CD14-positive monocyte (primary cell): ENCODE measurements at regions not wholly inside any gene's neighbourhood (a gene's known extent, or its start where the extent isn't known, plus 50 kb on each side); places are given as distances from the start of the nearest gene placed in this dataset.

Source experiments
- DNase-seq, 3 donors: peaks; one replicate each; pipeline ENCODE4 v3.0.0-alpha.2; 2011 to 2022
- H2AFZ ChIP-seq: 2 replicates; pipeline ENCODE4 v1.6.0; 2012; ENCODE audit warnings: mild to moderate bottlenecking, low read depth, low read length, inconsistent platforms; ENCODE audit not compliant: insufficient read depth, poor library complexity, severe bottlenecking
- H3K27ac ChIP-seq, 2 donors: 1 replicate in 1 of 2; 2 replicates in 1 of 2; pipeline ENCODE4 v1.5.1; 2012 to 2013; ENCODE audit warnings: low read length in 2 of 2, control low read depth in 1 of 2, inconsistent platforms in 1 of 2, low read depth in 1 of 2, mild to moderate bottlenecking in 1 of 2
- H3K27me3 ChIP-seq, 2 donors: one replicate each; pipeline versions ENCODE4 v1.6.0 to v1.6.1; 2011 to 2013; ENCODE audit warnings: low read length in 2 of 2; ENCODE audit not compliant: control insufficient read depth in 2 of 2, insufficient read depth in 2 of 2
- H3K36me3 ChIP-seq, 2 donors: replicated peaks in 1 of 2; 1 replicate in 1 of 2; 2 replicates in 1 of 2; pipeline versions ENCODE4 v1.5.1 to v1.6.1; 2012 to 2013; ENCODE audit warnings: low read length in 2 of 2, control low read depth in 1 of 2, inconsistent platforms in 1 of 2, mild to moderate bottlenecking in 1 of 2; ENCODE audit not compliant: insufficient read depth in 2 of 2, control insufficient read depth in 1 of 2
- H3K4me1 ChIP-seq, 2 donors: 1 replicate in 1 of 2; 2 replicates in 1 of 2; pipeline versions ENCODE4 v1.5.1 to v1.6.1; 2012 to 2013; ENCODE audit warnings: low read length in 2 of 2, control low read depth in 1 of 2, inconsistent platforms in 1 of 2, mild to moderate bottlenecking in 1 of 2, moderate library complexity in 1 of 2; ENCODE audit not compliant: insufficient read depth in 2 of 2, control insufficient read depth in 1 of 2
- H3K4me2 ChIP-seq: replicated peaks from 2 replicates; pipeline ENCODE3; 2012; ENCODE audit warnings: low read length, moderate library complexity, mild to moderate bottlenecking; ENCODE audit not compliant: poor library complexity, severe bottlenecking; ENCODE audit errors: extremely low read depth
- H3K4me3 ChIP-seq, 3 experiments: fragments of 200-600 bp in 1 of 3; sonication (generic) in 1 of 3; replicated peaks in 1 of 3; 1 replicate in 2 of 3; 2 replicates in 1 of 3; pipeline ENCODE4 v1.5.1; 2011 to 2013; ENCODE audit warnings: low read length in 3 of 3, mild to moderate bottlenecking in 3 of 3, control low read depth in 2 of 3, low read depth in 2 of 3, inconsistent platforms in 1 of 3, moderate library complexity in 1 of 3
- H3K79me2 ChIP-seq: 2 replicates; pipeline ENCODE4 v1.6.0; 2012; ENCODE audit warnings: mild to moderate bottlenecking, control low read depth, inconsistent platforms, low read length, moderate library complexity; ENCODE audit not compliant: insufficient read depth
- H3K9ac ChIP-seq: 2 replicates; pipeline ENCODE4 v1.6.0; 2017; ENCODE audit warnings: low read length, mild to moderate bottlenecking; ENCODE audit not compliant: insufficient read depth, poor library complexity, severe bottlenecking
- H3K9me3 ChIP-seq, 2 donors: replicated peaks in 1 of 2; 1 replicate in 1 of 2; 2 replicates in 1 of 2; pipeline versions ENCODE4 v1.5.1 to v1.6.1; 2012 to 2013; ENCODE audit warnings: low read length in 2 of 2, control low read depth in 1 of 2; ENCODE audit not compliant: control insufficient read depth in 1 of 2, insufficient read depth in 1 of 2
- H4K20me1 ChIP-seq: 2 replicates; pipeline ENCODE4 v1.6.0; 2012; ENCODE audit warnings: mild to moderate bottlenecking, low read length, control low read depth, moderate library complexity; ENCODE audit not compliant: insufficient read depth
- H3K27ac Mint-ChIP-seq, 7 donors: one replicate each; pipeline ENCODE4 v1.8.0; 2020; ENCODE audit warnings: mild to moderate bottlenecking in 7 of 7, mixed read lengths in 7 of 7, moderate library complexity in 6 of 7, inconsistent platforms in 2 of 7
- H3K27me3 Mint-ChIP-seq, 3 donors: one replicate each; pipeline ENCODE4 v1.8.0; 2021 to 2022; ENCODE audit warnings: low read depth in 3 of 3, mild to moderate bottlenecking in 3 of 3, mixed read lengths in 3 of 3, moderate library complexity in 3 of 3, inconsistent platforms in 1 of 3
- H3K36me3 Mint-ChIP-seq, 2 donors: one replicate each; pipeline ENCODE4 v1.8.0; 2020; ENCODE audit warnings: mixed read lengths in 2 of 2, inconsistent platforms in 1 of 2, mild to moderate bottlenecking in 1 of 2
- H3K4me1 Mint-ChIP-seq: one replicate; pipeline ENCODE4 v1.8.0; 2020; ENCODE audit warnings: mild to moderate bottlenecking, mixed read lengths
- H3K4me3 Mint-ChIP-seq, 2 donors: one replicate each; pipeline ENCODE4 v1.8.0; 2020; ENCODE audit warnings: mild to moderate bottlenecking in 2 of 2, mixed read lengths in 2 of 2, moderate library complexity in 1 of 2
- H3K9me3 Mint-ChIP-seq, 7 donors: one replicate each; pipeline ENCODE4 v1.8.0; 2020 to 2022; ENCODE audit warnings: mixed read lengths in 7 of 7, mild to moderate bottlenecking in 6 of 7, moderate library complexity in 6 of 7, inconsistent platforms in 2 of 7
- WGBS: methylation state at CpG from one replicate; pipeline ENCODE4 v1.1.5; 2013; ENCODE audit warnings: missing lambda C conversion rate; ENCODE audit not compliant: insufficient coverage; 5-methylcytosine and 5-hydroxymethylcytosine counted together
- intact Hi-C, 2 donors: fragments of 100-400 bp; cut with micrococcal nuclease; formaldehyde crosslinking; loops; one replicate each; pipeline versions ENCODE4 v1.15.0 to v1.15.1; 2023
- TF ChIP-seq, protein P1 (sequence below): fragments of 200-600 bp; IDR thresholded peaks from one replicate; pipeline ENCODE4 v1.8.0; 2022; ENCODE audit warnings: antibody characterized with exemption, mild to moderate bottlenecking

DNA sequence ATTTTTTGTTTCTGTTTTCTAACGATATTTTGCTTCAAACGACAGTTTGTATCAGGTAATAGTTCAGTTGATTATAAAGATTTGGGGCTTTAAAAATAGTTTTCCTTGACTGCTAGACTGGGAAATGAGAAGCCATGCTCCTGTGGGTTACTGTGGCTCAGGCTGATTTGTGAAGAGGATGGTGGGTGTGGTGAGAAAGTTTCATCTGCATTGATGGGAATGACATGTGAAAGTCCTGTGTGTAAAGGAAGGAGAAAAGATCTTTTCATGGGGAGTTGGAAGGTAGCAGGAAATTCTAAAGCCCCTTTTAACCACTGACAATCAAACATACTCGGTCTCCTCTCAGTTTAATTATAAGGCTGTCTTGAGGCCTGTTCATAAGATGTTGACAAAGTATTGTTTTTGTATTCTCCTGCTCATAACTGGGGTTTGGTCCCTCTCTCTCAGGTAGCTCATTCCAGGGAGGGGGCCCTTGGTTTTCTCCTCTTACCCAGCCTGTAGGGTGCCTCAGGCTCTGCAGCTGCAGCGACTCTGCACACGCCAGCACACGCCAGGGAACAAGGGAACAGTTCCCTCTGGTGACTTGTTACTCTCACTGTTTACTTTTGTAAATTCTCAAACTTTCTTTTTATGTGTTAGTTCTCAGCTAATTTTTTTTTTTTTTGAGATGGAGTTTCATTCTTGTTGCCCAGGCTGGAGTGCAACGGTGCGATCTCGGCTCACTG lies 91.6 kb downstream of the CARTPT start:
- Mint-ChIP-seq H3K4me1 (peaks cover 2% of the 10 kb centered on the region), H3K27me3 (peaks cover 5 to 10% (median 5%) of the 10 kb centered on the region in 3 donors), H3K27ac (no peak overlapping the region), H3K4me3 (no peak overlapping the region), H3K36me3 (no peaks in the 10 kb centered on the region), H3K9me3 (peaks cover 0 to 8% (median 2%) of the 10 kb centered on the region in 7 donors)
- Histone ChIP-seq H3K36me3 (no peaks in the 10 kb centered on the region), H3K27ac (no peak overlapping the region), H3K27me3 (peaks cover 0 to 2% of the 10 kb centered on the region in 2 donors), H4K20me1 (no peaks in the 10 kb centered on the region), H3K9me3 (no peaks in the 10 kb centered on the region), H2AFZ (no peak overlapping the region), H3K9ac (no peak overlapping the region), H3K79me2 (no peaks in the 10 kb centered on the region), H3K4me2 (no peak overlapping the region), H3K4me3 (no peak overlapping the region), H3K4me1 (no peaks in the 10 kb centered on the region)
- TF ChIP-seq, protein P1, sequence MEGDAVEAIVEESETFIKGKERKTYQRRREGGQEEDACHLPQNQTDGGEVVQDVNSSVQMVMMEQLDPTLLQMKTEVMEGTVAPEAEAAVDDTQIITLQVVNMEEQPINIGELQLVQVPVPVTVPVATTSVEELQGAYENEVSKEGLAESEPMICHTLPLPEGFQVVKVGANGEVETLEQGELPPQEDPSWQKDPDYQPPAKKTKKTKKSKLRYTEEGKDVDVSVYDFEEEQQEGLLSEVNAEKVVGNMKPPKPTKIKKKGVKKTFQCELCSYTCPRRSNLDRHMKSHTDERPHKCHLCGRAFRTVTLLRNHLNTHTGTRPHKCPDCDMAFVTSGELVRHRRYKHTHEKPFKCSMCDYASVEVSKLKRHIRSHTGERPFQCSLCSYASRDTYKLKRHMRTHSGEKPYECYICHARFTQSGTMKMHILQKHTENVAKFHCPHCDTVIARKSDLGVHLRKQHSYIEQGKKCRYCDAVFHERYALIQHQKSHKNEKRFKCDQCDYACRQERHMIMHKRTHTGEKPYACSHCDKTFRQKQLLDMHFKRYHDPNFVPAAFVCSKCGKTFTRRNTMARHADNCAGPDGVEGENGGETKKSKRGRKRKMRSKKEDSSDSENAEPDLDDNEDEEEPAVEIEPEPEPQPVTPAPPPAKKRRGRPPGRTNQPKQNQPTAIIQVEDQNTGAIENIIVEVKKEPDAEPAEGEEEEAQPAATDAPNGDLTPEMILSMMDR: no peak
- WGBS: 48% methylated on average over 4 of the region's 9 CpGs
- DNase-seq: no peak
- intact Hi-C loops: no loop called here

DNA sequence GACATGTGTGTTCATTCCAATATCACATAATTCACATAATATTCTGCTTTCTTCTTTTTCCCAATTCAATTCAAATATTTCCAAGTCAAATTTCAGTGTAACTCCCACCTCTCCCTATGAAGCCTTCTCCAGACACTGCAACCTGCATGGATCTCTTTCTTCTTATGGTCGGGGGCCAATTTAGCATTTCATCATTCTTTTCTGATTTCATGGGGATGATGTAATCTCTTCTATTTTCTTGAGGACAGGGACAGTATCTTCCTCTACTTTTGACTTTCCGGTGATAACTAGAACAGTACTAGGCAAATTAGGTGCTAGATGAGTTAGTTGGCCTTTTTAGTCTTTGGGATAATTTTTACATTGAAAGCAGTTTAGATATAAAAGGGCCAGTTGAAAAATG lies 92.7 kb downstream of the CARTPT start:
- H3K9ac ChIP-seq: no peak overlapping the region
- H3K36me3 ChIP-seq: no peaks in the 10 kb centered on the region
- DNase-seq: no peak
- H3K4me1 ChIP-seq: no peaks in the 10 kb centered on the region
- H3K4me3 ChIP-seq: no peak overlapping the region
- H2AFZ ChIP-seq: no peak overlapping the region
- no CpG with 5 or more reads among the region's 2 CpGs for WGBS
- H4K20me1 ChIP-seq: no peaks in the 10 kb centered on the region
- H3K36me3 Mint-ChIP-seq: no peaks in the 10 kb centered on the region
- peaks cover 4 to 8% (median 5%) of the 10 kb centered on the region in 3 donors for H3K27me3 Mint-ChIP-seq
- H3K27ac ChIP-seq: no peak overlapping the region
- H3K79me2 ChIP-seq: no peaks in the 10 kb centered on the region
- TF ChIP-seq, protein P1: no peak
- H3K27ac Mint-ChIP-seq: no peak overlapping the region
- no peak overlapping the region for H3K4me2 ChIP-seq
- no peaks in the 10 kb centered on the region for H3K9me3 ChIP-seq
- H3K4me3 Mint-ChIP-seq: no peak overlapping the region
- no peaks in the 10 kb centered on the region for H3K27me3 ChIP-seq
- intact Hi-C loops: no loop called here
- peaks cover 0 to 10% (median 2%) of the 10 kb centered on the region in 7 donors for H3K9me3 Mint-ChIP-seq
- H3K4me1 Mint-ChIP-seq: peaks cover 2% of the 10 kb centered on the region
